ENCODE measurements at regions not wholly inside any gene's neighbourhood (a gene's known extent, or its start where the extent isn't known, plus 50 kb on each side); places are given as distances from the start of the nearest gene placed in this dataset.

DNA sequence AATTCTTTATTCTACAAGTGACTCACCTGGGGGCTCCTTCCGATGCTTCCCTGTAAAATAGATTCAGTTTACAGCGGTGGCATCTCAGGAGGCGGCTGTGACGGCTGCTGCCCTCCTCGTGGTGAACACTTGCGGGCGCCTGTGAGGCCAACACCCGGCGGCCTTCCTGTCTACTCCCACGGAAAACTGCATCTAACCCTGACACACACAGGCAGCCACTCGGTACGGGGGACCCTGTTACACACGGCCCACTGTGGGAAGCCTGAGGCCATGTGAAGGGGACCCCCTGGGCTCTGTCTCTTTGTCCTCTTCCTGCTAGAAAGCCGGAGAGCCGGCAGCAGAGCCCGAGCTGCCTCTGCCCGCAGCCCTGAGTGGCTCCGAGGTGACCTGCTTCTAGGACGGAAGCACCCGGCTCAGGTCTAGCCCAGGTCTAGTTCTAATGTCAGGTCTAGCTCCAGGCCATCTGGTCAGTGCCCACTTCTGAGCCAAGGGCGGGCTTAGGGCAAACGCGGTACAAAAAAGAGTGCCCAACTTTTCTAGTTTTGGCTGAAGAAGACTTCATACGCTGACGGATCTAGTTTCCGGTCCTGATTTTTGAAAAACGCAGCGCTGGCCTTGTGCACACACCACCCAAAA lies 159.4 kb downstream of the ENGASE start:
- TF ChIP-seq, protein P1, sequence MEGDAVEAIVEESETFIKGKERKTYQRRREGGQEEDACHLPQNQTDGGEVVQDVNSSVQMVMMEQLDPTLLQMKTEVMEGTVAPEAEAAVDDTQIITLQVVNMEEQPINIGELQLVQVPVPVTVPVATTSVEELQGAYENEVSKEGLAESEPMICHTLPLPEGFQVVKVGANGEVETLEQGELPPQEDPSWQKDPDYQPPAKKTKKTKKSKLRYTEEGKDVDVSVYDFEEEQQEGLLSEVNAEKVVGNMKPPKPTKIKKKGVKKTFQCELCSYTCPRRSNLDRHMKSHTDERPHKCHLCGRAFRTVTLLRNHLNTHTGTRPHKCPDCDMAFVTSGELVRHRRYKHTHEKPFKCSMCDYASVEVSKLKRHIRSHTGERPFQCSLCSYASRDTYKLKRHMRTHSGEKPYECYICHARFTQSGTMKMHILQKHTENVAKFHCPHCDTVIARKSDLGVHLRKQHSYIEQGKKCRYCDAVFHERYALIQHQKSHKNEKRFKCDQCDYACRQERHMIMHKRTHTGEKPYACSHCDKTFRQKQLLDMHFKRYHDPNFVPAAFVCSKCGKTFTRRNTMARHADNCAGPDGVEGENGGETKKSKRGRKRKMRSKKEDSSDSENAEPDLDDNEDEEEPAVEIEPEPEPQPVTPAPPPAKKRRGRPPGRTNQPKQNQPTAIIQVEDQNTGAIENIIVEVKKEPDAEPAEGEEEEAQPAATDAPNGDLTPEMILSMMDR (IDR thresholded peaks at IDR 0.05): no peak
- TF ChIP-seq POLR2A (IDR thresholded peaks at IDR 0.05): no peak
